NK-92 treated with Interleukin-12 subunit alpha and Interleukin-12 subunit beta, amount 100 ng/mL, for 24 hours (cell line): ENCODE measurements at regions not wholly inside any gene's neighbourhood (a gene's known extent, or its start where the extent isn't known, plus 50 kb on each side); places are given as distances from the start of the nearest gene placed in this dataset.
"Not testable (repeated sequence)": the region's sequence is repeated elsewhere in the genome, so short reads cannot be mapped to it uniquely, and the experiment has no call there.

Experiments used
- DNase-seq: peaks from one replicate; lab custom pipeline; 2025; lab: John Stamatoyannopoulos, UW

DNA sequence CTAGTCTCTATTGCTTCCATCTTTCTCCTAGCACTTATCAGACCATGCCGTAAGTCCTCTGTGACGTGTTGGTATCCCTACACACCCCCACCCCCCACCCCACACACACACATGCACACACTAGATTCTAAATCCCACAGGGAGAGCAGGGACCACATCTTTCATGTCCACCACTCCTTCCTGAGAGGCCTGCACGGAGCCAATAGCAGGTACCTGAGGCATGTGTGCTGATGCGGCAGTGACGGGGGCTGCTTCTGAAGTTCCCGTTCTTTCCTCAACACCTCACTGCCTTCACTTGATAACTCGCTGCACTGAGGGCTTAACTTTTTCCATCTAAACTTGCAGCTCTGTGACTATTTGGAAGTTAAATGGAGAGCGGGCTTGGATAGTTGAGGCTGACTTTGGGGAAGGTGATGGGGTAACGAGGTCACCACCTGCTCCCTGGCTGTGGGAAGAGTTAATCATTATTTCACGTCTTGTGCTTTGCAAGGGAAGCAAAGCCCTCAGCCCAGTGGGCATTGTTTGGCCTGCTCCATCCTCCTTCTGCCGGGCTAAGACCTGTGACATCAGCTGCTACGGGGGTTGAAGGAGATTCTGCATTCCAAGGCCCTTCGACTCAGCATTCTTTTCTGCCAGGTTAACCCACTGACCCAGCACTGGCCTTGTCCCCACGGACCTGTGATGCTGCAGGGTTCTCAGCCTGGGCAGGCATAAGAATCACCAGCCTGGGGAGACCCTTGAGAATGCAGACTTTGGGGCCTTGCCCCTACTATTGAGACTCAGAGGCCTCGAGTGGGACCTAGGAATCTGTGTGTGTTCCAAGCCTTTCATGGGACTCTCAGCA is 187.8 kb downstream of the ANKRD60 start:
- DNase-seq: no peak

DNA sequence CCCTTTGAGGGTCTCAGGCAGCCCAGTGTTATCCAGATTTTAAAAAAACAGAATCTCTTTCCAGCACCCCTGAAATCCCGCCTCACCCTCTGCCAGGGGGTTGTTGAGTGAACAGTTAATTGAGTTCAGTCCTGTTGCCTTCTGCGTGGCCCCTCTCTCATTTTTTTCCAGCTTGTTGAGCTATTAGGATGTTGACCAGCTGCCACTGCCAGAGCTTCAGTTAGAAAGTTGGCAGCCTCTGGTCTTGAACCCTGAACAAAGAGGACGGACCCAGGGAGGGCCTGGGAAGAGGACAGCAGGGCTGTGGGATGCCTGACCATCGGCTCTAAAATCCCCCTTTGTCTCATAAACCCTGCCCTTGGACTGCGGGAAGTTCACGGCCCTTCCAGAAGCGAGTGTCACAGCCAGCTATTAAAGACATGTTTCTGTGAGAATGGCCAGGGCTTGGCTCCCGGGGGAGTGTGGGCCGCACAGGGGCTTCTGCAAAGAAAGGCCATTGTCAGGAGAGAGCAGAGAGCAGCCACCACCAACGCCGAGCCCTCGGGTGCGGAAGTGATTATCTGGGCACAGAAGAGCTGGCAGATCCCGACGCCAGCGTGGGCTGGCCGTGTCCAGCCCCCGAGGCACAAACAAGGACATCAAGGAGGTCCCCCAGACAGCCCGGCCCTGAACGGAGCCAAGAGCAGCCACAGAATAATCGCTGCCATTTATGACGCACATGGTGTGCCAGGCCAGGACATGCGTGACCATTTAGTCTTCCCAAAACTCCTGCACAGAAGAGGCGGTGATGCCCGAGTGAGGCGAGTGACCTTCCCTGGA is 189.0 kb downstream of the ANKRD60 start:
- DNase-seq: no peak

DNA sequence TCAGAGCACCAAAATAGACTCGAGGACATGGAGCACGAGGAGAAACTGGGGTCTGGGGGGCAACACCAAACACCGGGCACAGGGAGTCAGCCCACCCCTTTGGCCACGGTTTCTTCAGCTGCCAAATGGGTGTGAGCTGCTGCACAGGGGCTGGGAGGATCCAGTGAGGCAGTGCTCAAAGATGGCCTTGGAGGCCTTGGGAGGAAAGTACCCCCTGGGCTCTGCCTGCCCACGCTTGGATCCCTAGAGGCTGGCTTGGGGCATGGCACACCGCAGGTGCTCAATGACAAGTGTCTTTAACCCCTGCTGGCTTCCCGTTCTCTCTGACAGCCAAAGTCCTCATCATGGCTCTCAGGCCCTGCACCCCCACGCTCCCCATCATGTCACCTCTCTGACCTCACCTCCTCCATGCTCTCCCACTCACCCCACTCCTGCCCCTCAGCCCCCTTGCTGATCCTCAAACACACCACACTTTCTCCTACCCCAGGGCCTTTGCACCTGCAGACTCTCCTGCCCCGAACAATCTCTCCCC is 190.3 kb downstream of the ANKRD60 start:
- DNase-seq: no peak

DNA sequence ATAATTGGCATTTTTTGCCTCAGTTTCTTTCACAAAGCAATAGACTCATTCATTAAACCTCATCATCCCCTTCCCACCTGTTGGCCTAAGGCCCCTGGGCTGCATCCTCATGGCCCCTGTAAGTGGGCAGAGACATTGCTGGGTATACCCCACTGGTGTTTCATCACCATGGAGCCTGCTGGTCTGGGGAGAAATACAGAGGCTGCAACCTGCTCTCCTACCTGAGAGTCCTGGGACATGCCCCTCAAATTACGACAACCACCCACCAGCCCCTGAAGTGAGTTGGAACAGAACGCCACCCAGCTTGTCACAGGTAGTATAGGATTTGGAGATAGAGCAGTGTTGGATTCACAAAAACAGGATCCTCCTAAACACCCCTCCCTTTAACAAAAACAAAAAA is 190.8 kb downstream of the ANKRD60 start:
- no peak for DNase-seq

DNA sequence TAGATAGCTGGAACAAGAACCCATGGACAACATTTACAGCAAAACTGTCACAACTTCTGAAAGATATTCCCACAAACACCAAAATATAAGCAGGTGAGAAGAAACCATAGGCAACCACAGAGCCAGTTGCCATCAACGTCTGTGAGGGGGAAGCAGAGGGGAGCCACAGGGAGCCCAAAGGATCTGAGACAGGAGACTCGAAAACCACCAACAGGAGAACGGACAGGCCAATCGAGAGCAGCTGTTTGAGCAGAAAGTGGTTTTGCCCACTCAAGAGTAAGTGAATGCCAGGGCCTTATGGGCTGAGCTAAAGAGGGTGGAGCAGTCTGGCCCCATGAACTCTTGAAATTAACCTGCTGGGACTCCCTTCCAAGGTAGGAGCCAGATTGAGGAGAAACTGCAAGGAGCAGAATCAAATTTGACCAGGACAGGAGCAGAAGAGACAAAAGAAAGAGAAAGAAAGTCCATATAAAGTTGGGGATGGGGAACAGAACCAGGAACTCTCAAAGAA is 195.4 kb downstream of the ANKRD60 start:
- DNase-seq: no peak

DNA sequence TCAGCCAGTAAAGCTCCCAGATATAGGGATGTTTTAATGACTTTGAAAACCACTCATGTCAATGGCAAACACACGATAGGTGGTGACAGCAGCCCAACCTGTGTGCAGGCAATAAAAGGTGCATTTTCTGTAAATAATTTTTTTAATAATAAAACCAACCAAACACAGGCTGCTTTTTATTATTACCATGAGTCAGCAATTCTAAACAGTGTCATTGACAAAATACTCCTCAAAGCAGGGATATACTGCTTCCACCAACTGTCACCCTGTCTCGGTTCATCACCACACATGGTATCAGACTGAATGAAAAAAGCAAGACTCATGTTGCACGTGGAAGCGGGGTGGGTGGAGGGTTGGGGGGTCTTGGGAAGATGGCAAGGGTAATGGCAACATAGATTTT is 195.9 kb downstream of the ANKRD60 start:
- DNase-seq: no peak

DNA sequence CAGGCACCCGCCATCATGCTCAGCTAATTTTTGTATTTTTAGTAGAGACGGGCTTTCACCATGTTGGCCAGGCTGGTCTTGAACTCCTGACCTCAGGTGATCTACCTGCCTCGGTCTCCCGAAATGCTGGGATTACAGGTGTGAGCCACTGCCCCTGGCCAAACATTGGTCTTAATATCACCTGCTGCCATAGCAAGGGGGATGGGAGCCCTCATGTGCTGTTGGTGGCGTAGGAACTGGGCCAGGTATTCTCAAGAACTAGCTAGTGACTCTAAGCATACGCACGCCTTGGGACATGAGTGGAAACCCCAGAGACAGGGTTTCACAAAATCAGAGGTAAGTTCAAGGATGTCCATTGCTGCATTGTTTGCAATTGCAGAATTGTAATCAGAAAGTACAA is 197.1 kb downstream of the ANKRD60 start:
- DNase-seq: not testable (repeated sequence)

DNA sequence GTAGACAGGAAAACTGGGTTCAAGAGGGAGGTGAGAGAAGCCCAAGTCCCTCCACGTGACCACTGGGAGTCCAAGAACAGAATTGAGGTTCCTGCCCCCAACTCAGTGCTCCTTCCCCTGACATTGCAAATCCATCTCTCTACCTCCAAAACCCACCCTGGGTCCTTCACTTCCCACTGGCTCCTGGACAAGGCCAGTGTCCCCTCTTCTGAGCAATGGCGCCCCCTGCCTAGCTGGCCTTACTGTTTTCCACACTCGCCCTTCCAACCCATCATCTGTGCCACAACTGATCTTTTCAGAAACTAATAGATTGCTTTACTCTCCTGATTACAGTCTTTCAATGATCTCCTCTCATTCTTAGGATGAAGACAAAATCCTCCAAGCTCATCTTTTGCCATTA is 200.3 kb downstream of the ANKRD60 start:
- no peak for DNase-seq

DNA sequence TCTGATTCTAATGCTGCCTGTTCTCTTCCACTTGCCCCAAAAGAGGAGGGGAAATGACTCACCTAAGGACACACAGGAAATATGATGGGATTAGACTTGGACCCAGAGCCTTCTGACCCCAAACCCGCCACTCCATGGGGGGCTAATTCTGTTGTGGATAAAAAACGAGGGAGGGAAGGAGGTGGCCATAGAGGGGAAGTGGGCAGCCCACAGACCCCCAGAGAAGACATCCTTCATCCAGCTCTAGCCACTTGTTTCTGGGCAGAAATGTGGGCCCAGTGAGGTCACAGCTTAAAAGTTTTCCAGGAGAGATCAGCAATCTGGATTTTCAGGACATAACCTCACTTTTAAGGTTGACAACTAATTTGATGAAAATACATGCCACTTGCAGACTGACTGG is 202.1 kb downstream of the ANKRD60 start:
- DNase-seq: no peak

DNA sequence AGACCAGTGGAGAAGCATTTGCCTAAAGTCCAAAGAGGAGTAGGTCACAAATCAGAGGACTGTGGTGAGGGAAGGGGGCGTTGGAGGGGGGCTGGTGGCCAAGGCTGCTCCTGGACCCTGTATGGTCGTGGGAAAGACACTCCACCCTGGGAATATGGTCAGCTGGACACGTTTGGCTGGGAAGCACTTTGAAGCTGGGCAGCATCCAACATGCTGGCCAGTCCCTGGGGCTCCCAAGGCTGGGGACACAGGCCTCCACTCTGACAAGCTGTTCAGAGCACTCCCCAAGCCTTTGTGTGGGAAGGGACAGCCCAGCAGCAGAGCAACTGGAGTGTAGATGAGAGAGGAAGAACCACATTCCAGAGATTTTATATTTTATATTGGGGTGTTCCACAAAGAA is 203.2 kb downstream of the ANKRD60 start:
- no peak for DNase-seq

DNA sequence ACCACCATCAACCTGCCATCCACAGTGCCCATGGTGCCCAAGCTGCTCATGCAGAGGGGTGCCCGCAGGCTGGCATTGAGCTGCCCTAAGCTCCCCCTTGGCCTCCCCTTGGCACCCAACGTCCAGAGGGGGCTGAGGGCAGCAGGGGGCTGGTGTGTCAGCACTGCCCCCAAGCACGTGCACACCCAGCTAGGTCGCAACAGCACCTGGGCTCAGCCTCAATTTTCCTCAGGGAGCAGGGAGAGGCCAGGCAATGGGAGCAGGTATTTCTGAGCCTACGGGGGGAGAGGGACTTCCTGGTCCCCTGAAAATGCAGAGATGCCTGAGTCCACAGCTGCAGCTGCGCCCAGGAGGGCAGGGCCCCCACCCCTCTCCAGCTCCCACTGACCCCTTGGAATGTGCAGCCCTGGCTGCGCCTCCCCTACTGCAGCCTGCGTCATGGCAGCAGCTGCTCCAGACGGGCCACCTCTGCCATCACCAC is 204.2 kb downstream of the ANKRD60 start:
- no peak for DNase-seq

DNA sequence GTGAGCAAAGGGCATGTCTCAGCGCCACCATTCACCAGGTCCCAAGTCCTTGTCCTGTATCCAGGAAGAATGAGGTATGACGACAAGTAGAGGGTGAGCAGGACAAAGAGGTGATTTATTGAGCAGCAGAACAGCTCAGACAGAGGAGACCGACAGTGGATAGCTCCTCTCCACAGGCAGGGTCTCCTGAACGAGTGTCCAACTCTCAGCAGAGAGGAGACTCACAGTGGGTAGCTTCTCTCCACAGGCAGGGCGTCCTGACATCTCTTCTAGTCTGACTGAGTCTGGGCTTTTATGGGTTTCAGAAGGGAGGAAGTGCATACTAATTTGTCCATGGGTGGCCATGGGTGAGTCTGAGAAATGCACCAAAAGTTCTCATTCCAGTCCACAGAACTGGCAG is 204.7 kb downstream of the ANKRD60 start:
- no peak for DNase-seq

DNA sequence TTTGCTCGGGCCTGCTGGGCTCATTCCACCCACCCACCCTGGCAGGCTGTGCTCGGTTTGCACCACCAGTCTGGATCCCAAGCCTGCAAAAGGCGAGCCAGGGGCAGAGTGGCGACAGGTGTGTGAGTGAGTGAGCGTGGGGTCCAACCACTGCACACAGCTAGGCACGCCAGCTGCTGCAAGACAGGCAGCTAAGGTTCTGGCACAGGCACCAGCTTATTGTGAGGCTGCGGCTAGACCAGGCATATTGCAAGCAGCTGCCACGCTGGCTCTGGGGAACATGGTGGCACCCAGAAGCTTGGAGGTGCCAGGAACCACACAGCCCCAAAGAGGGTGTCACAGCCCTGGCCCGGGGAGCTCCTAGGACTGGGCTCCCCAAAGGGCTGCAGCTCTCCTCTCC is 205.1 kb downstream of the ANKRD60 start:
- DNase-seq: no peak

DNA sequence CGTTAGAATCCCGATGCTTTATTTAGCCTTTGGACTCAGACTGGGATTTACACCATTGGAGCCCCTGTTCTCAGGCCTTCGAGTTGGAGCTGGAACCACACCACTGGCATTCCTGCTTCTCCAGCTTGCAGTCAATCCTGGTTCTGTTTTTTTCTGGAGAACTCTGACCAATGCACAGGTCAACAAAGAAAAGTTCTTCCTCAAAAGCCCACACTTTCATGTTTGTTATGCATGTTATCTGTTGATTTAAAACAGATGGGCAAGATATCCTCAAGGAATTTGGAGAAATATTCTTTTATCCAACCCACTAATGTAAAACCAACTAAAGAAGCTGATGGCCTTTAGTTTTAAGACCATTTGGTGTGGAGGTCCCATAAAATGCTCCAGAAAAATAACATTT is 205.7 kb downstream of the ANKRD60 start:
- no peak for DNase-seq

DNA sequence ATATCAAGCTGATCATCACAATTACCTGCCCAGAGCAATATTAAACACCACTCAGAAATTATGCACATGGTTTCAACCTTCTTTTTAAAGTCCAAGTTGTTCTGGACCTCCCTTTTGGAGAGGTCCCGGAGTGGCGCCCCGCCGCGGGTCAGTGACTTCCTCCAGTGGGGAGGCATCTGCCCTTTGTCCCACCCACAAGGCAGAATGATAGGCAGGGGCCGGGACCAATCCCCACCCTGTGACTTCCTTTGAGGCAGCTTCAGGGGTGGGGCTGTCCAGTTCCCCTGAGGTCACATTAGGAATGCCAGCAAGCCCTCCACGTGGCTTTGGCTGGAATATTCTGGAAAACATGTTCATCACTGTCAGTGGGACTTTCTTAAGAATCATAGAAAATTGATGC is 207.0 kb downstream of the ANKRD60 start:
- DNase-seq: no peak

DNA sequence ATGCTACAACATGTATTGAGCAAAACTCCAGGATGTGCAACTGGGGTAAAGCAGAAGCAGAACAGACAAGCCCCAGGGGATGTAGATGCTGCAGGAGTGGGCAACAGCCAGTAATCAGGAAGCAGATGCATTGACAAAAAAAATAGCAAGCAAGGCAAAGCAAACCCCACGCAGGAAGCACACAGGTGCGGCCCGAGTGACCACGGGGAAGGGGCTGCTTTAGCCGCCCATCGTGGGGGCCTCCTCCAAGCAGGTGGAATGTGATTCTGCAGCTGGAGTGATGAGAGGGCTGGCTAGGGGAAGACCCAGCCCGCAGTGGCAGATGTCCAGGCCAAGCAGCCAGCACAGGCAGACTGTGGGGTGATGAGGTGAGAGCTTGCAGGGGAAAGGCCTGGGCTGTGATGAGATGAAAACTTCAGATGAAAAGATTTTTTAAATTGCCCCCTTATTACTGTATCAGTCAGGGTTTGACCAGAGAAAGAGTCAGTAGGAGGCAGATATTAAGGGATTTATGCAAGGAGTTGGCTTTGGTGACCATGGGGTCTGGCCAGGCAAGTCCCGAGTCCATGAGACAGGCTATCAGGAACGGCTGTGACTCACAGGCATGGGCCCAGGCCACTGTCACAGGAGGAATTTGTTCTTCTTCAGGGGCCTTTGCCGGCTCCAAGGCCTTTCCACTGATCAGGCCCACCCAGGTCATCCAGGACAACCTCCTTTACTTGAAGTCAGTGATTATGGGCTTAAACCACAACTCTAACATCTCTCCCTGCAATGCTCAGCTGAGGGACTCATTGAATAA is 207.6 kb downstream of the ANKRD60 start:
- no peak for DNase-seq

DNA sequence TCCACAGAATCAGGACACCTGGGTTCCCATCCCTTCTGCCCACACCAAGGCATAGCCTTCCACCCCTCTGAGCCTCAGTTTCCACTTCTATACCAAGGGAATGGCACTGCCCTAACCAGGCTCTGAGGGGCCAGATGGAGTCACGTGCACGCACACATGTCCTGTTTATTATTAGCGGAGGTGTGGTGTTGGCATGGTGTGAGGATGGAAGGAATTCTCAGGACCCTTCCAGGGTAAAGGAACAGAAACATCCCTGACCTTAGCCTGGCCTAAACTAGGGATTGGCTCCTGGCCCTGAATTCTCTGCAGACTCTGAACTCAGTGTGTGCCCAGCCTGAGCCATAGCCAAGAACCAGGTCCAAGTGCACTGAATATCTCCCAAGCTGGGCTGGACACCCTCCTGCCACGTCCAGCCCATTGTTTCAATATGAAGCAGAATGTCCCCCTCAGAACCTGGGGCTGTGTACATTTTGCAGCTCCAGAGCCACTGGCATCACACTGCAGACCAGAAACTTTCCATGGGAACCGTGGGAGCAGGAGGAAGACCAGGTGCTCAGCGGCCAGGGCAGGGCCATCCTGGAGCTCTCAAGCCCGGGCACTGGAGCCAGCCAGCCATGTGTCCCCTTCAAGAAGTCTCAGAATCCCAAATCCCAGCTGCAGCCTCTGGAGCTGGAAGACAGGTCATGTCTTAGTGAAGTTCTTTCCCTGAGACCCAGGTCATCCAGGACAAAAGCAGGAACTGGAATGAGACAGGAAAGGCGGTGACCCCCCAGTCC is 208.4 kb downstream of the ANKRD60 start:
- DNase-seq: no peak

DNA sequence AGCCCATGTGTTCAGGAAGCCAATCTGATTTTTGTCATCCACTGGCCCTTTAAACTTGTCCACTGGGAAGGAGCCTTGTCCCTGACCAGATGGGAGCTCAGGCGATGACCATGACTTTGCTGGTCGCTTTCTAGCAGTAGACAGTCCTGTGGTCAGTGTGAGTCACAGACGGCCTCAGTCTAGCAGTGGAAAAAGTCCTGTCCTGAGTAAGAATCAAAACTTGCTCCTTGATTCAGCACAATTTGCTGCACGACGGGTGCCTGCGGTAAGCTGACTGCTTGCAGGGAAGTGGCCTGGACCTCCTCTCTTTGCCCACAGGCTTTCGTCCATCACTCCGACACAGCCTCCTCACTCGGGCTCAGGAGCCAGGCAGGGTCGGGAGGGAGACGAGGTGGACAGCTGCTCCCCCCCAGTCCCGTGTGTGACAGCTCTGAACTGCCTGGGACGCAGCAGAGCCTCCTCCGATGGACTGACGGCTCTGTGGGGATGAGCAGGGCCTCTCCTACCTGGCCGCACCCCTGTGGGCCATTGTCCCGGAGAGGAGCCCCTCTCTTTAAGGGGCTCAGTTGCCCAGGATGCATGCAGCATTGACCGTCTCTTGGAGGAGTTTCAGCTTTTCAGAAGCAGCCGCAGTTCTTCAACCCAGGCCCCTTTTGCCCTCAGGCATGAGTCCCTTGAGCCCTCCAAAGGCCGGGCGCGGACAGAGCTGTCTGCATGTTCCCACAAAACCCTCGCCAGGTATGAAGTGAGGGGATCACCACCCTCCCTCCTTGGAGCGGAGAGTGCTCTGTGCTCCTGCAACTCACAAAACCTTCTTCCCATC is 209.2 kb downstream of the ANKRD60 start:
- no peak for DNase-seq

DNA sequence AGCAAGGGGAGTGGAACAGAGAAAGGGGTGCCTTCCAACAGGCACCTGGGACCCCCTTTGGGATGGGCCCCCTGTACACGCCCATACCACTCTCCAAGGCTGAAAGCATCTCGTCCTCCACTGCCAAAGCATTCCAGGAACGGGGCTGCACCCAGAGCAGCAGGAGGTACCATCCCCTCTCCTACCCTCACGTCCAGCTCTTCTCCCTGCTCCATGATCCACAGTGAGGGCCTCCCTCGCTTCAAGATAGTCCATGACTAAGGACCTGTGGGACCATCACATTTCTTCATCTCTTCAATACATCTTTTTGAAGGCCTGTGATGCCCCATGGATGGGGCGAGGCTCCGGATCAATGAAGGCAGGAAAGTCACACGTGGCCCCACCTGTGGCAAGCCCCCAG is 209.9 kb downstream of the ANKRD60 start:
- no peak for DNase-seq

DNA sequence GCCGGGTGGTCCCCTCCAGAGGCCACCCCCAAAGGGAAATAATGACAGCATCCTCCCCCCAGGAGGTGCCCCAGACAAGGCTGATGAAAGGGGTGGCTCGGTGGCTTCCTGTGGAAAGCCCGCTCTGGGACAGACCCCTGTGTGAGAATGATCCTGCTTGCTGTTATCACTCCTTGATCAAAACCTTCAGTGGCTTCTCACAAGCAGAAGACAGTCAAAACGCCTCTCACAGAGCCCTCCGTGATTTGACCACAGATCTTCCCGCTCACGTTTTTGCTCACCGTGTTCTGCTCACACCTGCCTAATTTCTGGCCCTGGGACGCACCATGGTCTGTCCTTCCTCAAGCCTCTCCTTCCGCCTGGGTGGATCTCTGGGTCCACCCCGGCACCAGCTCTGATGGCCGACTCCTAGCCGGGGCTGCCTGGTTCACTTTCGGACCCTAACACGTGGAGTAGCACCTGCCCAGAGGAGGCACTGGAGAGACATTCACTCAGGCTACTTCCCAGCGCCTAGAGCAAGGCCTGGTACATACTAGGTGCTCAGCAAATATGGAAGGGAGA is 210.4 kb downstream of the ANKRD60 start:
- no peak for DNase-seq
